H9 (cell line): ENCODE measurements at regions not wholly inside any gene's neighbourhood (a gene's known extent, or its start where the extent isn't known, plus 50 kb on each side); places are given as distances from the start of the nearest gene placed in this dataset.

Experiments
- DNase-seq: peaks from one replicate; pipeline ENCODE4 v3.0.0-alpha.2; 2017
- H2AFZ ChIP-seq: one replicate; pipeline ENCODE4 v1.6.1; 2013; ENCODE audit warnings: mild to moderate bottlenecking, low read length, control low read depth, moderate library complexity
- H2AK5ac ChIP-seq: 2 replicates; pipeline ENCODE4 v1.6.1; 2013; ENCODE audit warnings: low read length, control low read depth, mixed read lengths; ENCODE audit not compliant: insufficient read length
- H2BK120ac ChIP-seq: one replicate; pipeline ENCODE4 v1.6.1; 2013; ENCODE audit warnings: low read depth, mild to moderate bottlenecking, low read length, control low read depth, inconsistent platforms; ENCODE audit not compliant: poor library complexity, severe bottlenecking
- H2BK12ac ChIP-seq: 2 replicates; pipeline ENCODE4 v1.6.1; 2013; ENCODE audit warnings: low read length, control low read depth, mixed read lengths, low read depth; ENCODE audit not compliant: insufficient read length
- H2BK15ac ChIP-seq: 2 replicates; pipeline ENCODE4 v1.6.1; 2013; ENCODE audit warnings: low read depth, low read length, control low read depth
- H2BK20ac ChIP-seq: one replicate; pipeline ENCODE4 v1.6.1; 2013; ENCODE audit warnings: low read depth, mild to moderate bottlenecking, low read length, control low read depth, inconsistent platforms; ENCODE audit not compliant: poor library complexity, severe bottlenecking
- H2BK5ac ChIP-seq: 2 replicates; pipeline ENCODE4 v1.6.1; 2013; ENCODE audit warnings: low read length, control low read depth, mixed read lengths; ENCODE audit not compliant: insufficient read length
- H3K14ac ChIP-seq: 2 replicates; pipeline ENCODE4 v1.6.1; 2013; ENCODE audit warnings: low read length, control low read depth; ENCODE audit not compliant: insufficient read depth
- H3K18ac ChIP-seq: 2 replicates; pipeline ENCODE4 v1.6.1; 2013; ENCODE audit warnings: low read depth, mild to moderate bottlenecking, mixed read lengths, low read length, control low read depth; ENCODE audit not compliant: insufficient read length
- H3K23ac ChIP-seq: 2 replicates; pipeline ENCODE4 v1.6.1; 2013; ENCODE audit warnings: low read length, control low read depth, mixed read lengths, low read depth; ENCODE audit not compliant: insufficient read length
- H3K23me2 ChIP-seq: 2 replicates; pipeline ENCODE4 v1.6.1; 2013; ENCODE audit warnings: low read depth, mild to moderate bottlenecking, mixed read lengths, low read length, control low read depth; ENCODE audit not compliant: insufficient read length, poor library complexity, severe bottlenecking
- H3K27ac ChIP-seq: 2 replicates; pipeline ENCODE4 v1.5.1; 2013; ENCODE audit warnings: low read length, control low read depth, mixed read lengths, low read depth; ENCODE audit not compliant: insufficient read length
- H3K27me3 ChIP-seq: 2 replicates; pipeline ENCODE4 v1.6.1; 2013; ENCODE audit warnings: low read length, control low read depth, inconsistent platforms; ENCODE audit not compliant: insufficient read depth
- H3K4ac ChIP-seq: 2 replicates; pipeline ENCODE4 v1.6.1; 2013; ENCODE audit warnings: low read depth, mild to moderate bottlenecking, control low read depth, inconsistent platforms, low read length, moderate library complexity
- H3K4me1 ChIP-seq: 2 replicates; pipeline ENCODE4 v1.6.1; 2013; ENCODE audit warnings: low read length, control low read depth, inconsistent platforms; ENCODE audit not compliant: insufficient read depth
- H3K4me2 ChIP-seq: 2 replicates; pipeline ENCODE4 v1.6.1; 2013; ENCODE audit warnings: low read length, control low read depth, mixed read lengths; ENCODE audit not compliant: insufficient read length, insufficient read depth
- H3K56ac ChIP-seq: 2 replicates; pipeline ENCODE4 v1.6.1; 2013; ENCODE audit warnings: low read depth, mild to moderate bottlenecking, mixed read lengths, low read length, control low read depth; ENCODE audit not compliant: insufficient read length
- H3K79me1 ChIP-seq: 2 replicates; pipeline ENCODE4 v1.6.1; 2013; ENCODE audit warnings: low read depth, mild to moderate bottlenecking, moderate library complexity, low read length, control low read depth, inconsistent platforms; ENCODE audit not compliant: insufficient read depth, poor library complexity, severe bottlenecking
- H3K79me2 ChIP-seq: 2 replicates; pipeline ENCODE4 v1.6.1; 2013; ENCODE audit warnings: low read length, control low read depth, inconsistent platforms; ENCODE audit not compliant: insufficient read depth
- H3K9ac ChIP-seq: 2 replicates; pipeline ENCODE4 v1.6.1; 2013; ENCODE audit warnings: low read length, control low read depth, mixed read lengths; ENCODE audit not compliant: insufficient read length; ENCODE audit errors: extremely low read depth
- H3K9me3 ChIP-seq: one replicate; pipeline ENCODE4 v1.6.1; 2013; ENCODE audit warnings: low read depth, low read length, inconsistent platforms; ENCODE audit not compliant: control insufficient read depth
- H3T11ph ChIP-seq: one replicate; pipeline ENCODE4 v1.6.1; 2013; ENCODE audit warnings: mild to moderate bottlenecking, low read length, control low read depth, inconsistent platforms
- H4K20me1 ChIP-seq: one replicate; pipeline ENCODE4 v1.6.1; 2013; ENCODE audit not compliant: control insufficient read depth, insufficient read length, insufficient read depth
- H4K5ac ChIP-seq: 2 replicates; pipeline ENCODE4 v1.6.1; 2013; ENCODE audit warnings: low read depth, mild to moderate bottlenecking, mixed read lengths, low read length, control low read depth; ENCODE audit not compliant: insufficient read length
- H4K8ac ChIP-seq: replicated peaks from 2 replicates; pipeline ENCODE4 v1.6.1; 2013; ENCODE audit warnings: low read length, control low read depth, mixed read lengths, low read depth; ENCODE audit not compliant: insufficient read length
- H4K91ac ChIP-seq: 2 replicates; pipeline ENCODE4 v1.6.1; 2013; ENCODE audit warnings: low read depth, mild to moderate bottlenecking, moderate library complexity, mixed read lengths, low read length, control low read depth; ENCODE audit not compliant: insufficient read length
- H3K27ac Mint-ChIP-seq, 3 experiments: 2 replicates in 2 of 3; 3 replicates in 1 of 3; pipeline ENCODE4 v1.8.0; 2020 to 2021; ENCODE audit warnings: mixed read lengths in 3 of 3, mild to moderate bottlenecking in 1 of 3, moderate library complexity in 1 of 3
- H3K27me3 Mint-ChIP-seq: 2 replicates; pipeline ENCODE4 v1.8.0; 2021; ENCODE audit warnings: low read depth, mild to moderate bottlenecking, moderate library complexity, mixed read lengths
- H3K36me3 Mint-ChIP-seq, 3 experiments: 2 replicates in 2 of 3; 3 replicates in 1 of 3; pipeline ENCODE4 v1.8.0; 2020 to 2021; ENCODE audit warnings: low read depth in 3 of 3, mixed read lengths in 3 of 3; ENCODE audit not compliant: insufficient read depth in 1 of 3
- H3K4me1 Mint-ChIP-seq, 2 experiments: 2 replicates each; pipeline ENCODE4 v1.8.0; 2020; ENCODE audit warnings: mixed read lengths in 2 of 2
- H3K4me3 Mint-ChIP-seq, 2 experiments: 2 replicates in 1 of 2; 3 replicates in 1 of 2; pipeline ENCODE4 v1.8.0; 2020 to 2021; ENCODE audit warnings: mild to moderate bottlenecking in 2 of 2, mixed read lengths in 2 of 2, moderate library complexity in 1 of 2
- H3K9me3 Mint-ChIP-seq, 2 experiments: 2 replicates in 1 of 2; 3 replicates in 1 of 2; pipeline ENCODE4 v1.8.0; 2020; ENCODE audit warnings: mild to moderate bottlenecking in 2 of 2, mixed read lengths in 2 of 2, moderate library complexity in 1 of 2
- WGBS: extraction: QIAGEN DNeasy Blood & Tissue Kit; methylation state at CpG from one replicate; pipeline ENCODE4 v1.1.7; 2013; ENCODE audit warnings: missing lambda C conversion rate, low lambda C conversion rate, mixed read lengths; ENCODE audit not compliant: insufficient read length; ENCODE audit errors: extremely low coverage; 5-methylcytosine and 5-hydroxymethylcytosine counted together
- TF ChIP-seq, protein P1 (sequence below): fragments of 200-600 bp; sonication (generic); conservative IDR thresholded peaks from 3 replicates; pipeline ENCODE4 v1.8.0; 2021; ENCODE audit warnings: antibody characterized with exemption, mild to moderate bottlenecking

DNA sequence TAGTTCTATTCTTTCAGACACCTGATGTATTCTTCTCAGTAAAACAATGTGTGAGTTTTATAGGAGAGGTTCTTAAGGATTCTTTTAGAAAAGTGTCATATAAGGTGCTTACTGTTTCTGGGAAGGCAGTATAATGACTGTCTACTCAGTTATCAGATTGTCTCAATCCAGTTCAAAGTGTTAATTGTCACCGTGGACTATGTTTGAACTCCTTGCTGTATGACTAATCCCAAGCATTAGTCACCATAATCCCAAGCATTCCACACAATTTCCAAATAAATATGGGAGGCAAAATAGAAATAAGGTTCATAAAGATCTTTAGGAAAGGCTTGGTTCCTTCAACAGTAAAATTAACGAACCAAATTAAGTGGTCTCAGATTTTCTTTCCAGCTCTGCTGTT is 342.1 kb upstream of the NR5A2 start:
- H2AK5ac ChIP-seq, result no peak overlapping the region
- H3K4ac ChIP-seq, result no peak overlapping the region
- Mint-ChIP-seq H3K4me1 (peaks cover 32% of the 10 kb centered on the region in 2 experiments), H3K36me3 (no peaks in the 10 kb centered on the region), H3K4me3 (no peak overlapping the region), H3K27me3 (no peaks in the 10 kb centered on the region), H3K9me3 (no peaks in the 10 kb centered on the region; a peak in 1 of 5 replicates), H3K27ac (no peak overlapping the region)
- no peak overlapping the region for H4K5ac ChIP-seq
- H2BK120ac ChIP-seq, result no peak overlapping the region
- no peak overlapping the region for H3K27ac ChIP-seq
- H3K18ac ChIP-seq, result no peak overlapping the region
- no peak overlapping the region for H2BK15ac ChIP-seq
- H4K8ac ChIP-seq, result no peak overlapping the region
- H3K79me2 ChIP-seq, result no peaks in the 10 kb centered on the region
- no peak overlapping the region for H4K91ac ChIP-seq
- H3K14ac ChIP-seq, result no peak overlapping the region
- no peak overlapping the region for H2BK5ac ChIP-seq
- H4K20me1 ChIP-seq, result no peaks in the 10 kb centered on the region
- H2AFZ ChIP-seq, result no peak overlapping the region
- DNase-seq, result no peak
- no peak overlapping the region for H3K56ac ChIP-seq
- H3T11ph ChIP-seq, result no peak overlapping the region
- H3K9ac ChIP-seq, result no peak overlapping the region
- H2BK12ac ChIP-seq, result no peak overlapping the region
- no peak overlapping the region for H3K23ac ChIP-seq
- H3K79me1 ChIP-seq, result no peaks in the 10 kb centered on the region
- no peak overlapping the region for H2BK20ac ChIP-seq
- TF ChIP-seq, protein P1, sequence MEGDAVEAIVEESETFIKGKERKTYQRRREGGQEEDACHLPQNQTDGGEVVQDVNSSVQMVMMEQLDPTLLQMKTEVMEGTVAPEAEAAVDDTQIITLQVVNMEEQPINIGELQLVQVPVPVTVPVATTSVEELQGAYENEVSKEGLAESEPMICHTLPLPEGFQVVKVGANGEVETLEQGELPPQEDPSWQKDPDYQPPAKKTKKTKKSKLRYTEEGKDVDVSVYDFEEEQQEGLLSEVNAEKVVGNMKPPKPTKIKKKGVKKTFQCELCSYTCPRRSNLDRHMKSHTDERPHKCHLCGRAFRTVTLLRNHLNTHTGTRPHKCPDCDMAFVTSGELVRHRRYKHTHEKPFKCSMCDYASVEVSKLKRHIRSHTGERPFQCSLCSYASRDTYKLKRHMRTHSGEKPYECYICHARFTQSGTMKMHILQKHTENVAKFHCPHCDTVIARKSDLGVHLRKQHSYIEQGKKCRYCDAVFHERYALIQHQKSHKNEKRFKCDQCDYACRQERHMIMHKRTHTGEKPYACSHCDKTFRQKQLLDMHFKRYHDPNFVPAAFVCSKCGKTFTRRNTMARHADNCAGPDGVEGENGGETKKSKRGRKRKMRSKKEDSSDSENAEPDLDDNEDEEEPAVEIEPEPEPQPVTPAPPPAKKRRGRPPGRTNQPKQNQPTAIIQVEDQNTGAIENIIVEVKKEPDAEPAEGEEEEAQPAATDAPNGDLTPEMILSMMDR, result no peak
- WGBS, result no CpG with 5 or more reads among the region's 2 CpGs
- H3K23me2 ChIP-seq, result no peaks in the 10 kb centered on the region
- H3K4me1 ChIP-seq, result peaks cover 5% of the 10 kb centered on the region
- H3K9me3 ChIP-seq, result no peaks in the 10 kb centered on the region
- no peak overlapping the region for H3K4me2 ChIP-seq
- H3K27me3 ChIP-seq, result no peaks in the 10 kb centered on the region
